Spleen (tissue), 11 donors: ENCODE measurements at regions not wholly inside any gene's neighbourhood (a gene's known extent, or its start where the extent isn't known, plus 50 kb on each side); places are given as distances from the start of the nearest gene placed in this dataset.

Experiments used
- DNase-seq: peaks from one replicate; pipeline ENCODE4 v3.0.0-alpha.2; 2020
- H3K27ac ChIP-seq, 8 donors: fragments of 200-600 bp; sonication (generic) in 7 of 8; 1 replicate in 4 of 8; 2 replicates in 4 of 8; pipeline versions ENCODE4 v1.5.0 to v1.8.0; 2016 to 2021; ENCODE audit warnings: inconsistent platforms in 4 of 8, mild to moderate bottlenecking in 4 of 8, moderate library complexity in 1 of 8
- H3K27me3 ChIP-seq, 7 donors: fragments of 200-600 bp; sonication (generic) in 6 of 7; replicated peaks in 1 of 7; 1 replicate in 4 of 7; 2 replicates in 3 of 7; pipeline versions ENCODE4 v1.5.0 to v1.8.0; 2016 to 2021; ENCODE audit warnings: inconsistent platforms in 3 of 7, mild to moderate bottlenecking in 1 of 7
- H3K36me3 ChIP-seq, 6 donors: fragments of 200-600 bp; sonication (generic) in 5 of 6; 1 replicate in 4 of 6; 2 replicates in 2 of 6; pipeline versions ENCODE4 v1.5.0 to v1.8.0; 2016 to 2021; ENCODE audit warnings: inconsistent platforms in 2 of 6
- H3K4me1 ChIP-seq, 6 donors: fragments of 200-600 bp; sonication (generic) in 5 of 6; 1 replicate in 3 of 6; 2 replicates in 3 of 6; pipeline versions ENCODE4 v1.5.0 to v1.8.0; 2016 to 2021; ENCODE audit warnings: inconsistent platforms in 3 of 6
- H3K4me3 ChIP-seq, 8 donors: fragments of 200-600 bp; sonication (generic) in 7 of 8; 1 replicate in 4 of 8; 2 replicates in 4 of 8; pipeline versions ENCODE4 v1.5.0 to v1.8.0; 2016 to 2021; ENCODE audit warnings: inconsistent platforms in 4 of 8, mild to moderate bottlenecking in 4 of 8, moderate library complexity in 2 of 8
- H3K9me3 ChIP-seq, 8 donors: fragments of 200-600 bp; sonication (generic) in 7 of 8; 1 replicate in 4 of 8; 2 replicates in 4 of 8; pipeline versions ENCODE4 v1.5.0 to v1.8.0; 2016 to 2021; ENCODE audit warnings: inconsistent platforms in 4 of 8
- CTCF ChIP-seq, 11 experiments: fragments of 200-600 bp in 7 of 11; fragments of 450-650 bp in 4 of 11; sonication (generic) in 4 of 11; IDR thresholded peaks in 8 of 11; conservative IDR thresholded peaks in 3 of 11; 1 replicate in 7 of 11; 2 replicates in 4 of 11; pipeline versions ENCODE4 v1.4.0 to v1.8.0; 2016 to 2021; ENCODE audit warnings: antibody characterized with exemption in 11 of 11, inconsistent platforms in 4 of 11, mild to moderate bottlenecking in 1 of 11
- POLR2A ChIP-seq, 3 donors: fragments of 450-650 bp; IDR thresholded peaks; one replicate each; pipeline ENCODE4 v1.5.1; 2017; ENCODE audit warnings: antibody characterized with exemption in 3 of 3, mild to moderate bottlenecking in 1 of 3
- POLR2AphosphoS5 ChIP-seq, 3 donors: sonication (generic); formaldehyde crosslinking; IDR thresholded peaks; one replicate each; pipeline ENCODE4 v1.5.1; 2017; ENCODE audit warnings: antibody characterized with exemption in 3 of 3
- WGBS, 5 donors: extraction: QIAGEN DNeasy Blood & Tissue Kit in 3 of 5; methylation state at CpG; one replicate each; pipeline versions ENCODE4 v1.1.5 to v1.1.7; 2013 to 2018; 5-methylcytosine and 5-hydroxymethylcytosine counted together
- intact Hi-C: fragments of 100-400 bp; cut with DNase I; formaldehyde crosslinking; loops from one replicate; pipeline ENCODE4 v1.15.0; 2023; ENCODE audit warnings: low total_unique reads
- donor health status: healthy with polysubstance abuse.
- donor health status: DM: no; HTN: no; CAD: no; lungs with moderate emphysema.
- donor health status: DM: no; HTN: no; CAD: no.
- donor health status: Bipolar disorder and iron deficiency.
- donor health status: healthy.
- donor health status: DM: no; HTN: no; CAD: no.
- donor health status: DM: yes; HTN: yes; CAD: no.

GRCh38 chr13:31044364-31045285 lies 112.2 kb downstream of the TEX26 start:
- Histone ChIP-seq H3K36me3 (no peaks in the 10 kb centered on the region), H3K4me1 (peaks cover 17 to 47% (median 24%) of the 10 kb centered on the region in 6 donors), H3K27ac (no peak overlapping the region), H3K4me3 (no peak overlapping the region), H3K27me3 (peaks cover 0 to 63% (median 24%) of the 10 kb centered on the region in 7 donors), H3K9me3 (no peaks in the 10 kb centered on the region)
- 22 to 28% (median 24%) methylated on average over 18 of the region's 18 CpGs for WGBS, 5 donors
- intact Hi-C loops, result loop anchor here (10.0 kb wide), 1 partner anchor 910 kb away; no protein-coding TSS in a partner anchor
- peak; percentile 93 for DNase-seq
- TF ChIP-seq CTCF (IDR thresholded peaks at IDR 0.05 in 8 of 11, conservative IDR thresholded peaks at IDR 0.05 in 3 of 11) (peak; percentile 72 to 95 (median 93)), POLR2A (IDR thresholded peaks at IDR 0.05) (no peak), POLR2AphosphoS5 (IDR thresholded peaks at IDR 0.05) (peak in 1 of 3 donors; percentile 19)

GRCh38 chr13:31043957-31044356 lies 111.5 kb downstream of the TEX26 start:
- Histone ChIP-seq H3K9me3 (no peaks in the 10 kb centered on the region), H3K27me3 (peaks cover 0 to 64% (median 24%) of the 10 kb centered on the region in 7 donors), H3K4me3 (no peak overlapping the region), H3K27ac (no peak overlapping the region), H3K36me3 (no peaks in the 10 kb centered on the region), H3K4me1 (peaks cover 17 to 54% (median 30%) of the 10 kb centered on the region in 6 donors)
- intact Hi-C loops, result loop anchor here (10.0 kb wide), 1 partner anchor 909 kb away; no protein-coding TSS in a partner anchor
- no peak for DNase-seq
- WGBS, 5 donors, result 29 to 41% (median 34%) methylated on average over 9 to 16 of the region's 16 CpGs
- TF ChIP-seq POLR2A (IDR thresholded peaks at IDR 0.05), result no peak
- TF ChIP-seq POLR2AphosphoS5 (IDR thresholded peaks at IDR 0.05), result no peak
- no peak for TF ChIP-seq CTCF (IDR thresholded peaks at IDR 0.05 in 8 of 11, conservative IDR thresholded peaks at IDR 0.05 in 3 of 11)

GRCh38 chr13:31042481-31043165 lies 110.2 kb downstream of the TEX26 start:
- no peaks in the 10 kb centered on the region for H3K36me3 ChIP-seq
- DNase-seq, result no peak
- no peak overlapping the region for H3K4me3 ChIP-seq
- peaks cover 17 to 54% (median 33%) of the 10 kb centered on the region in 6 donors for H3K4me1 ChIP-seq
- no peaks in the 10 kb centered on the region for H3K9me3 ChIP-seq
- intact Hi-C loops, result loop anchor here (10.0 kb wide), 1 partner anchor 908 kb away; no protein-coding TSS in a partner anchor
- 76 to 82% (median 78%) methylated on average over 16 of the region's 16 CpGs for WGBS, 5 donors
- H3K27ac ChIP-seq, result no peak overlapping the region
- H3K27me3 ChIP-seq, result peaks cover 0 to 65% (median 24%) of the 10 kb centered on the region in 7 donors
- TF ChIP-seq POLR2AphosphoS5 (IDR thresholded peaks at IDR 0.05) (no peak), POLR2A (IDR thresholded peaks at IDR 0.05) (no peak), CTCF (IDR thresholded peaks at IDR 0.05 in 8 of 11, conservative IDR thresholded peaks at IDR 0.05 in 3 of 11) (no peak)
